Endothelial cell of umbilical vein (primary cell): ENCODE measurements at regions not wholly inside any gene's neighbourhood (a gene's known extent, or its start where the extent isn't known, plus 50 kb on each side); places are given as distances from the start of the nearest gene placed in this dataset.

Experiments used
- BruUV-seq: library from RNA; stranded (reverse); fragments of 400-500 nt; replicated peaks from 2 replicates; lab custom pipeline; 2021; lab: Mats Ljungman, UMichigan
- CTCF ChIA-PET: fragments of 300-600, 350-600 bp; sonication (Branson Sonifier 250); formaldehyde crosslinking; loops from one replicate; lab custom pipeline; 2021; ENCODE audit warnings: antibody characterized with exemption, inconsistent platforms; lab: Charles Lee
- POLR2A ChIA-PET: fragments of 300-600, 350-600 bp; sonication (Branson Sonifier 250); formaldehyde crosslinking; loops from one replicate; lab custom pipeline; 2021; ENCODE audit warnings: antibody characterized with exemption, inconsistent platforms; lab: Charles Lee
- DNase-seq: peaks from one replicate; pipeline ENCODE4 v3.0.0-alpha.2; 2011; ENCODE audit warnings: low read depth, low spot score
- FAIRE-seq: peaks from 2 replicates; lab custom pipeline; 2011; peaks lifted over from hg19 to GRCh38; lab: Jason Lieb, UNC
- H2AFZ ChIP-seq: 2 replicates; pipeline ENCODE4 v1.6.0; 2012; ENCODE audit warnings: low read depth, low read length, control low read depth, inconsistent platforms
- H3K27ac ChIP-seq: 2 replicates; pipeline ENCODE4 v1.5.1; 2011; ENCODE audit warnings: low read depth, mild to moderate bottlenecking, control low read depth, low read length, moderate library complexity; ENCODE audit not compliant: insufficient read depth
- H3K27me3 ChIP-seq, 2 experiments: 2 replicates each; pipeline versions ENCODE4 v1.6.0 to v1.6.1; 2011; ENCODE audit warnings: low read length in 2 of 2, mixed read lengths in 1 of 2; ENCODE audit not compliant: control insufficient read depth in 2 of 2, insufficient read depth in 2 of 2
- H3K36me3 ChIP-seq, 2 experiments: 2 replicates in 1 of 2; 3 replicates in 1 of 2; pipeline ENCODE4 v1.5.1; 2011; ENCODE audit warnings: low read length in 2 of 2, mild to moderate bottlenecking in 1 of 2, moderate library complexity in 1 of 2; ENCODE audit not compliant: control insufficient read depth in 2 of 2, insufficient read depth in 2 of 2; ENCODE audit errors: extremely low read depth in 1 of 2
- H3K4me1 ChIP-seq: 3 replicates; pipeline ENCODE4 v1.5.1; 2011; ENCODE audit warnings: mild to moderate bottlenecking, low read length; ENCODE audit not compliant: control insufficient read depth, insufficient read depth; ENCODE audit errors: extremely low read depth
- H3K4me2 ChIP-seq: 2 replicates; pipeline ENCODE4 v1.6.1; 2011; ENCODE audit warnings: low read length, control low read depth, mixed read lengths; ENCODE audit not compliant: insufficient read depth
- H3K4me3 ChIP-seq, 3 experiments: fragments of 200-600 bp in 1 of 3; sonication (generic), shearing (Covaris generic) in 1 of 3; replicated peaks in 1 of 3; 2 replicates each; pipeline ENCODE4 v1.5.1; 2011 to 2016; ENCODE audit warnings: control low read depth in 3 of 3, low read length in 3 of 3, mild to moderate bottlenecking in 2 of 3, inconsistent platforms in 1 of 3, low read depth in 1 of 3, moderate library complexity in 1 of 3; ENCODE audit not compliant: insufficient read depth in 1 of 3
- H3K79me2 ChIP-seq: 2 replicates; pipeline ENCODE4 v1.6.0; 2012; ENCODE audit warnings: low read length, inconsistent platforms; ENCODE audit not compliant: control insufficient read depth, insufficient read depth
- H3K9ac ChIP-seq: replicated peaks from 2 replicates; pipeline ENCODE3; 2011; ENCODE audit warnings: low read length, control low read depth; ENCODE audit not compliant: insufficient read depth; ENCODE audit errors: extremely low read depth
- H3K9me1 ChIP-seq: replicated peaks from 3 replicates; pipeline ENCODE4 v1.6.0; 2011; ENCODE audit warnings: mild to moderate bottlenecking, low read length; ENCODE audit not compliant: control insufficient read depth, insufficient read depth; ENCODE audit errors: extremely low read depth
- H3K9me3 ChIP-seq: replicated peaks from 2 replicates; pipeline ENCODE4 v1.5.1; 2012; ENCODE audit warnings: low read length, inconsistent platforms; ENCODE audit not compliant: control insufficient read depth, insufficient read depth
- H4K20me1 ChIP-seq: replicated peaks from 2 replicates; pipeline ENCODE3; 2011; ENCODE audit warnings: mild to moderate bottlenecking, low read length; ENCODE audit not compliant: control insufficient read depth, insufficient read depth; ENCODE audit errors: extremely low read depth
- FOS ChIP-seq: IDR thresholded peaks from 2 replicates; pipeline ENCODE4 v1.6.1; 2011; ENCODE audit warnings: mild to moderate bottlenecking, low read length, moderate library complexity, borderline replicate concordance; ENCODE audit not compliant: insufficient read depth
- GATA2 ChIP-seq: IDR thresholded peaks from 2 replicates; pipeline ENCODE4 v1.7.0; 2011; ENCODE audit warnings: low read depth, mild to moderate bottlenecking, moderate library complexity, mixed read lengths, low read length; ENCODE audit not compliant: insufficient read length, insufficient read depth
- MYC ChIP-seq: IDR thresholded peaks from one replicate; pipeline ENCODE4 v1.6.1; 2011; ENCODE audit warnings: mild to moderate bottlenecking, low read depth, low read length
- POLR2A ChIP-seq: IDR thresholded peaks from 2 replicates; pipeline ENCODE4 v1.6.1; 2012; ENCODE audit warnings: low read depth, mild to moderate bottlenecking, control low read depth, low read length
- POLR2AphosphoS5 ChIP-seq: IDR thresholded peaks from 2 replicates; pipeline ENCODE4 v1.6.1; 2012; ENCODE audit warnings: low read depth, mild to moderate bottlenecking, control low read depth, low read length, moderate library complexity; ENCODE audit not compliant: insufficient read depth
- dilution Hi-C: fragments of 300-500 bp; cut with MboI; formaldehyde crosslinking; loops from one replicate; pipeline ENCODE4 v1.15.0; 2019; ENCODE audit warnings: low sequenced_read_pairs; ENCODE audit not compliant: extremely low pct_ligation_motif_present
- intact Hi-C: fragments of 100-400 bp; cut with micrococcal nuclease; formaldehyde crosslinking; loops from one replicate; pipeline ENCODE4 v1.10.0; 2022
- TF ChIP-seq, protein P1 (sequence below), 2 donors: IDR thresholded peaks; 1 replicate in 1 of 2; 2 replicates in 1 of 2; pipeline ENCODE4 v1.5.1; 2011; ENCODE audit warnings: low read length in 2 of 2, mild to moderate bottlenecking in 2 of 2, moderate library complexity in 2 of 2, control low read depth in 1 of 2, inconsistent platforms in 1 of 2, low read depth in 1 of 2; ENCODE audit not compliant: insufficient read depth in 1 of 2; ENCODE audit errors: extremely low read depth in 1 of 2

DNA sequence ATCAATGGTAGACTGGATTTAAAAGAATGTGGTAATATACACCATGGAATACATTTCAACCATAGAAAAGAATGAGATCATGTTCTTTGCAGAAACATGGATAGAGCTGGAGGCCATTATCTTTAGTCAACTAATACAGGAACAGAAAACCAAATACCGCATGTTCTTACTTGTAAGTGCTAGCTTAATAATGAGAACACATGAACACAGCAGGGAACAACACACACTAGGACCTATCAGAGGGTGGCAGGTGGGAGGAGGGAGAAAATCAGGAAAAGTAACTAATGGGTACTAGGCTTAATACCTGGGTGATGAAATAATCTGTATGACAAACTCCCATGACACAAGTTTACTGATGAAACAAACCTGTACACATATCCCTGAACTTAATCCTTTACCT, 1435.2 kb downstream of the REEP3 start:
- DNase-seq, result no peak
- ChIA-PET CTCF (no interaction called here), POLR2A (no interaction called here)
- H2AFZ ChIP-seq, result no peak overlapping the region
- no peaks in the 10 kb centered on the region for H3K27me3 ChIP-seq
- H4K20me1 ChIP-seq, result no peaks in the 10 kb centered on the region
- H3K79me2 ChIP-seq, result no peaks in the 10 kb centered on the region
- no peak overlapping the region for H3K9ac ChIP-seq
- no peak for FAIRE-seq
- no peak overlapping the region for H3K4me3 ChIP-seq
- intact Hi-C loops (no loop called here), dilution Hi-C loops (no loop called here)
- BruUV-seq, result no TSS peak
- H3K36me3 ChIP-seq, result no peaks in the 10 kb centered on the region
- H3K9me3 ChIP-seq, result no peaks in the 10 kb centered on the region
- H3K4me1 ChIP-seq, result no peaks in the 10 kb centered on the region
- no peak overlapping the region for H3K4me2 ChIP-seq
- H3K9me1 ChIP-seq, result no peaks in the 10 kb centered on the region
- no peak overlapping the region for H3K27ac ChIP-seq
- TF ChIP-seq GATA2 (no peak), MYC (no peak)

DNA sequence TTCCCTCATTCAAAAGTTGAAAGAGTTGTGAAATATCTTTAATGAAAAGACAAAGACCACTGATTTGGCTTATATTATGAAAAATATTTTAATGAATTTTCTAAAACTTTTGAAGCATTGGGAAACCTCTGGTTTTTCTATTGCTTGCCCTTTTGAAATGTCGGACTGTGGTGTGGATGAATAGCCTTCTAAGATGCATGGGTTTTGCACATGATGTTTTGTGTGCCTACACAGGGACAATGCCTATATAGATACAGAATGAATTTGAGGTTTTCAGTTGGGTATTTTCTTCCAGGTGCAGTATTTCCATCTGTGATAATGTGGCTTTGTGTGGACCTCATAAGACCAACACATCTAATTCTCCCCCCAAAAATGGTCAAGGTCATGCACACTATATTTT, 1437.9 kb downstream of the REEP3 start:
- no peaks in the 10 kb centered on the region for H3K27me3 ChIP-seq
- H3K9me3 ChIP-seq, result no peaks in the 10 kb centered on the region
- no peaks in the 10 kb centered on the region for H4K20me1 ChIP-seq
- H2AFZ ChIP-seq, result no peak overlapping the region
- no peaks in the 10 kb centered on the region for H3K4me1 ChIP-seq
- no peak overlapping the region for H3K27ac ChIP-seq
- H3K4me3 ChIP-seq, result no peak overlapping the region
- H3K9me1 ChIP-seq, result no peaks in the 10 kb centered on the region
- H3K79me2 ChIP-seq, result no peaks in the 10 kb centered on the region
- ChIA-PET CTCF (no interaction called here), POLR2A (no interaction called here)
- H3K4me2 ChIP-seq, result no peak overlapping the region
- no TSS peak for BruUV-seq
- intact Hi-C loops, result no loop called here
- no peaks in the 10 kb centered on the region for H3K36me3 ChIP-seq
- no peak for FAIRE-seq
- no peak overlapping the region for H3K9ac ChIP-seq
- dilution Hi-C loops, result no loop called here
- no peak for DNase-seq
- TF ChIP-seq FOS (no peak), POLR2A (no peak), POLR2AphosphoS5 (no peak)
- TF ChIP-seq, protein P1, sequence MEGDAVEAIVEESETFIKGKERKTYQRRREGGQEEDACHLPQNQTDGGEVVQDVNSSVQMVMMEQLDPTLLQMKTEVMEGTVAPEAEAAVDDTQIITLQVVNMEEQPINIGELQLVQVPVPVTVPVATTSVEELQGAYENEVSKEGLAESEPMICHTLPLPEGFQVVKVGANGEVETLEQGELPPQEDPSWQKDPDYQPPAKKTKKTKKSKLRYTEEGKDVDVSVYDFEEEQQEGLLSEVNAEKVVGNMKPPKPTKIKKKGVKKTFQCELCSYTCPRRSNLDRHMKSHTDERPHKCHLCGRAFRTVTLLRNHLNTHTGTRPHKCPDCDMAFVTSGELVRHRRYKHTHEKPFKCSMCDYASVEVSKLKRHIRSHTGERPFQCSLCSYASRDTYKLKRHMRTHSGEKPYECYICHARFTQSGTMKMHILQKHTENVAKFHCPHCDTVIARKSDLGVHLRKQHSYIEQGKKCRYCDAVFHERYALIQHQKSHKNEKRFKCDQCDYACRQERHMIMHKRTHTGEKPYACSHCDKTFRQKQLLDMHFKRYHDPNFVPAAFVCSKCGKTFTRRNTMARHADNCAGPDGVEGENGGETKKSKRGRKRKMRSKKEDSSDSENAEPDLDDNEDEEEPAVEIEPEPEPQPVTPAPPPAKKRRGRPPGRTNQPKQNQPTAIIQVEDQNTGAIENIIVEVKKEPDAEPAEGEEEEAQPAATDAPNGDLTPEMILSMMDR (IDR thresholded peaks at IDR 0.05; ENCODE audit: extremely low read depth in 1 of 2, insufficient read depth in 1 of 2, low read depth in 1 of 2, low read length in 2 of 2), result no peak
